SJSA1 (cell line): ENCODE measurements at regions not wholly inside any gene's neighbourhood (a gene's known extent, or its start where the extent isn't known, plus 50 kb on each side); places are given as distances from the start of the nearest gene placed in this dataset.

ENCODE experiments used
- DNase-seq, 2 experiments: peaks; one replicate each; pipeline ENCODE4 v3.0.0-alpha.2; 2015 to 2020; ENCODE audit warnings: low spot score in 2 of 2, low read depth in 1 of 2
- H3K27ac ChIP-seq: fragments of 250-450 bp; sonication (Bioruptor Pico); 2 replicates; pipeline ENCODE4 v1.5.1; 2020; ENCODE audit warnings: mild to moderate bottlenecking, moderate library complexity
- H3K27me3 ChIP-seq: fragments of 250-450 bp; sonication (Bioruptor Pico); replicated peaks from 2 replicates; pipeline ENCODE4 v1.5.1; 2020; ENCODE audit warnings: mild to moderate bottlenecking, moderate library complexity
- H3K36me3 ChIP-seq: fragments of 250-450 bp; sonication (Bioruptor Pico); 2 replicates; pipeline ENCODE4 v1.5.1; 2020; ENCODE audit warnings: mild to moderate bottlenecking
- H3K4me1 ChIP-seq: fragments of 250-450 bp; sonication (Bioruptor Pico); replicated peaks from 2 replicates; pipeline ENCODE4 v1.6.1; 2021; ENCODE audit warnings: mild to moderate bottlenecking
- H3K4me3 ChIP-seq: fragments of 250-450 bp; sonication (Bioruptor Pico); 2 replicates; pipeline ENCODE4 v1.5.1; 2020; ENCODE audit warnings: mild to moderate bottlenecking
- H3K9me3 ChIP-seq: fragments of 250-450 bp; sonication (Bioruptor Pico); replicated peaks from 2 replicates; pipeline ENCODE4 v1.5.1; 2020; ENCODE audit warnings: mild to moderate bottlenecking

- no peaks in the 10 kb centered on the region for H3K9me3 ChIP-seq
- no peak overlapping the region for H3K4me3 ChIP-seq
- no peak for DNase-seq
- no peaks in the 10 kb centered on the region for H3K36me3 ChIP-seq
- H3K27ac ChIP-seq, result no peak overlapping the region
- H3K4me1 ChIP-seq, result no peaks in the 10 kb centered on the region
- H3K27me3 ChIP-seq, result no peaks in the 10 kb centered on the region
These were observed 139.0 kb upstream of the PLEKHG7 start for GRCh38 chr12:92563819-92564218.

DNA sequence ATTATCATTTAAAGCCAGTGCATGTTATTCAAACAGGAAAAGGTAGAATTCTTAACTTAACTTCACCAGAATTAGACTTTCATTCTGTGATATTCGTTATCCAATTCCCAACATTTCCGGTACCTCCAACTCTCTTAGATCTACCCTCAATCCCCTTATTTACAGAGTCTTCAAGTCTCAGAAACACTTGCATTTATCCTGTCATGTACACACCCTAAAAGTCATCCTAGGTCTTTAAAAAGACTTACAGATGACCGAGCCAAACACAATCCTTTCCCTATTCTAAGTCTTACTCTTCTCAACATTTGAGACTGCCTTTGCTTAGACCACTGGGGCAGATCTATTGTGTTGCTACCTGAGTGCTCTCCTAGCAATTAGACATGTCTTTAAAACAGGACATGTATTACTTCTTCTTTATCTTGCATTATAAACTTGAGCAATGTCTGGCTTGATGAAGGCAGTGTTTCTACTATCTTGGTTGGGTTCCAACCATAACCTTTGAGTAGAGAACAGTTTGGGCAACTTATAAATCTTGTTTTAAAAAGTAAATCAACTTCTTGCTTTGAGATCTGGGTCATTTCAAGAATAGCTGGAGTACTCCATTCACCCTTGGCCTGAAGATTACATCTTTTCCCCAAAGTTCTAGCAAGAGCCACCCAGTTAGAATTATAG, 140.6 kb upstream of the PLEKHG7 start:
- no peak for DNase-seq
- Histone ChIP-seq H3K4me1 (no peaks in the 10 kb centered on the region), H3K9me3 (no peaks in the 10 kb centered on the region), H3K27me3 (no peaks in the 10 kb centered on the region), H3K4me3 (no peak overlapping the region), H3K27ac (no peak overlapping the region), H3K36me3 (no peaks in the 10 kb centered on the region)

DNA sequence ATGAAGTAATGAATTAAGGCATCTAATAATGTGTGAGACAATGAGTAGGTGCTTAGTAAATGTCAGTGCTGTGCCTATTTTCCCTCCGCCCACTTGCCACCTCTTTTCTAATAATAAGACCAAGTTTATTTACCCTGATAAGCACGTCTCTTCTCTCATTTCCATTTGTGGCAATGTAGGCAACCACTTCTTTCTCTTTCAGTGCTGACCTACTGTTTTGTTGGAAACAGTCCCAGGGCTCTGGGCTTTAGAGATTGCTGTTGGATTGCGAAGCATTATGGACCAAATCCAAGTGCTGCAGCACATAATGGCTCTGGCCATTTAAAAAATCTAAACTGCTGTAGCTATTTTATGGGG, 141.3 kb upstream of the PLEKHG7 start:
- Histone ChIP-seq H3K4me1 (no peaks in the 10 kb centered on the region), H3K27ac (no peak overlapping the region), H3K36me3 (no peaks in the 10 kb centered on the region), H3K9me3 (no peaks in the 10 kb centered on the region), H3K27me3 (no peaks in the 10 kb centered on the region), H3K4me3 (no peak overlapping the region)
- DNase-seq, result no peak

- no peaks in the 10 kb centered on the region for H3K36me3 ChIP-seq
- H3K27me3 ChIP-seq, result no peaks in the 10 kb centered on the region
- H3K4me1 ChIP-seq, result no peaks in the 10 kb centered on the region
- no peak overlapping the region for H3K27ac ChIP-seq
- DNase-seq, result no peak
- no peaks in the 10 kb centered on the region for H3K9me3 ChIP-seq
- no peak overlapping the region for H3K4me3 ChIP-seq
These were observed 141.9 kb upstream of the PLEKHG7 start for GRCh38 chr12:92560713-92561542.

DNA sequence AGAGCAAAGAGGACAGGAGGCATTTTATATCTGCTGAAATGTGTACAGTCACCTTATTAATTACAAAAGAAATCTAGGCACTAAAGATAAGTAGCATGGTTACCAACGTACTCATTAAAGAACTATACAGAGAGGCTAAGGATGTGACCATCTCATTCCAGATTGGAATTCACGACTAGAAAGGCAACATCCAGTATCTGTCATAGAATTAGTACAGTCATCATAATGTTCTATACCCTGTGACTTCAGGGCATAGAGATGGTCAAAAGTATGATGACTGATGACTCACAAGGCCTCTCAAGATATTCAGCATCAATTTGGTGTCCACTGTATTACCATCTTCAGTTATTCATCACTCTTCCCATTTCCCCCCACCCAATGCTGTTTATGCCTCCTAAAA, 144.0 kb upstream of the PLEKHG7 start:
- H3K27me3 ChIP-seq, result no peaks in the 10 kb centered on the region
- no peak overlapping the region for H3K4me3 ChIP-seq
- H3K27ac ChIP-seq, result no peak overlapping the region
- no peaks in the 10 kb centered on the region for H3K9me3 ChIP-seq
- peaks cover 7% of the 10 kb centered on the region; the same call in 1 of the 2 replicates for H3K4me1 ChIP-seq
- H3K36me3 ChIP-seq, result no peaks in the 10 kb centered on the region
- DNase-seq, result no peak

DNA sequence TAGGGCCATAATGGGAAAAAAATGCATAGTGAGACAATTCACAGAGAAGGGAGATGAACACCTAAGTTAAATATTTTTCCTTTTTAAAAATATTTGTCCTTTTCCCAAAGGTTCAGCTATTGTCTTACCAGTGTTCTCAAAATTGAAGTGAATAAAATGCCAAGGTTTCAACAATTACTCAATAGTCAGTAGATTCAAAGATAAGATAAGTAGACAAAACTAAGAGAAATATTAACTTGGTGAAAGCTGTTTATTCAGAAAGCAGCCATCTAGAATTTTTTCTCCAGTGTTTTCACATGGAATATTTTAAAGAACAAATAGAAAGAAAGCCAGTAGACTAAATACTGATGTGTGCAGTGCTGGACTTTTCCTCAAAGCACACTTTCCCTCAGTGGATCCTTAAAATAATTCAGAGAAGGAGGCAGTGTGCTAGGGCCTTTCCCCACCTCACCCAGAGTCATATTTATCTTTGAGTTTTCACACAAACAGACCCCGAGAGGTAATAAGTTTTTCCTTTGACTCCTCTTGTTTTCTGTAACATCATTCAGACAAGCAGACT, 144.5 kb upstream of the PLEKHG7 start:
- H3K9me3 ChIP-seq, result no peaks in the 10 kb centered on the region
- H3K4me3 ChIP-seq, result no peak overlapping the region
- H3K36me3 ChIP-seq, result no peaks in the 10 kb centered on the region
- H3K4me1 ChIP-seq, result peaks cover 7% of the 10 kb centered on the region; the same call in 1 of the 2 replicates
- no peaks in the 10 kb centered on the region for H3K27me3 ChIP-seq
- no peak for DNase-seq
- H3K27ac ChIP-seq, result no peak overlapping the region

DNA sequence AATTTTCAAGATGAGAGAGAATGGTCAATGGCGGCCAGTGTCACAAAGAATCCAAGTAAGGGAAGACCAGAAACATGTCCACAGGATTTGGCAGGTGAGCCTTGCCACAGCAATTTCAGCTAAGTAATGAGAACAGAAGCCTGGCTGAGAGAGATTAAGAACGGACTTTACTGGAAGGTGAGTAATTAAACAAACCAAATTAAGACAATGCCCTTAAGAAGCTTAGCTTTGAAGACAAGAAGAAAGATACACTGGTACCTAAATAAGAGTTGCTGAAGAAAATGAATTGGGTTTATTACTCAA, 145.4 kb upstream of the PLEKHG7 start:
- no peaks in the 10 kb centered on the region for H3K27me3 ChIP-seq
- H3K27ac ChIP-seq, result no peak overlapping the region
- H3K36me3 ChIP-seq, result no peaks in the 10 kb centered on the region
- DNase-seq, result no peak
- peaks cover 7% of the 10 kb centered on the region; the same call in 1 of the 2 replicates for H3K4me1 ChIP-seq
- no peak overlapping the region for H3K4me3 ChIP-seq
- no peaks in the 10 kb centered on the region for H3K9me3 ChIP-seq

DNA sequence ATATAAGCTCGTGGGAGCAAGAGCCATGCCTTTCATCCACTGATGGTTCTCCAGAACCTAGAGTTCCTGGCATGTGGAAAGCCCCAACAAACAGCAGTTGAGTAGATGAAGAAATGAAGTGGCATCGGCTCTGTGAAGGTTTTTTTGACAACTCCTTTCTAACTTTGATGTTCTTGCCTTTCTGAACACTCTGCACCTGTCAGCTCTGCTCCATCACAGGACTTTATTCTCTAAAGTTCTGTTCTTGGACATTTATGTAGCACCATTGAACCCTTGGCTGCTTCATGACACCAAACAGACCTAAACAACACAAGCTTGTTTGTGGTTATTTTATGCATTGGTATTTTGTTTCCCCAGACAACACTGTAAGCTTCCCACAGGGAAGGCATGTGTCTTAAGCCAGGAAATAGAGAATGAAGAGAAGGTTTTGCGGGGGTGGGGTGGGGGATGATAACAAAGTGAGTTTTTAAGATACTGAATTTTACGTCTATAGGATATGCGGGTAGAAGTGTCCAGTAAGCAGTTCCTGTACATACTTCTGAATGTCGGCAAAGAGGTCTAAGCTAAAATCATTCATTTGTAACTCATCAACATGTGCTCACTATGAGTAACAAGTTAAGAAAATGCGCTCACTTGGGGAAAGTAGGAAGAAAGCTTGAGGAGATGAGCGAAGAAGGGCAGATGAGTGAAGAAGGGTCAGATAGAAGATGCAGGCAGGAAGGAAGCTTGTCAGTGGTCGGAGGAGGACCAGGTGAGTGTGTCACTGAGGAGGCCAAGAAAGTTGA, 146.0 kb upstream of the PLEKHG7 start:
- no peak for DNase-seq
- Histone ChIP-seq H3K4me3 (no peak overlapping the region), H3K27me3 (no peaks in the 10 kb centered on the region), H3K4me1 (peaks cover 12% of the 10 kb centered on the region), H3K27ac (no peak overlapping the region), H3K36me3 (no peaks in the 10 kb centered on the region), H3K9me3 (no peaks in the 10 kb centered on the region)

DNA sequence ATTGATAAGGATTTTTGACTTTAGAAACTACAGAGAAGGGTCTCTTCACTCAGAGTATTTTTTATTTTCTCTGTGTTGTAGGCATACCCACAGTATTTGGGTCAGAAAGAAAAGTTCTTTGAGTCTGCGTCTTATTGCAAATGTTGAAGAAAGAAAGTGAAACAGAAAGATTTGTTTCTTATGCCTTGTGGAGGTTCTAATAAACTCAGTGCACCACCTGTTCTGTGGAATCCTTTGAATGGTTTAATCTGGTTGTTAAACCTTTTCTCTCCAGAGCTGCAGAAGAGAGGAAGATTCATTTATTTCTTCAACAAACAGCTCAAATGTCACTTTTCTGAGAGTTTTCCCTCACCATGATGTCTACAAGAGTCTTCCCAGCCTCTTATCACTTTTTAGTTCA, 146.6 kb upstream of the PLEKHG7 start:
- no peak for DNase-seq
- no peaks in the 10 kb centered on the region for H3K27me3 ChIP-seq
- H3K4me3 ChIP-seq, result no peak overlapping the region
- no peak overlapping the region for H3K27ac ChIP-seq
- H3K36me3 ChIP-seq, result no peaks in the 10 kb centered on the region
- no peaks in the 10 kb centered on the region for H3K9me3 ChIP-seq
- peaks cover 15% of the 10 kb centered on the region for H3K4me1 ChIP-seq

GRCh38 chr12:92554158-92555073, 148.4 kb upstream of the PLEKHG7 start:
- no peak for DNase-seq
- H3K27ac ChIP-seq, result no peak overlapping the region

DNA sequence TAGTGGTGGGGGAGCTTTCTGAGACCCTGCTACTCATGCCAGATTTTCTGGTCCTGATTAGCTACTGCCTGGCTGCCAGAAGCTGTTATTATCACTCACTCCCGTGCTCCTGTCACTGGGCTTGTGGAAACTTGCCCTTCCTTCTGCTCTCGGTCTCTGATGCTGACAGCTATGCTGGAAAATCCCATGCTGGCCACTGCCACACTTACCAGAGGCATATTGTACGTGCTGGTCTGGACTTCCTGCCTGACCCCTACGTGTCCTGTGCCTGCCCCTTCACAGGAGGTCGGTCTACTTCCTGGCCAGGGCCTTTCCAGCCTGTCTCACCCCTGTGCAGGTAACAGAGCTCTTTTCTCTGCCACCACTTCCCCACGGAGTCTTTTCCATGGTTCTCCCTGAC, 149.4 kb upstream of the PLEKHG7 start:
- no peaks in the 10 kb centered on the region for H3K9me3 ChIP-seq
- H3K36me3 ChIP-seq, result no peaks in the 10 kb centered on the region
- H3K4me1 ChIP-seq, result peaks cover 15% of the 10 kb centered on the region
- H3K27me3 ChIP-seq, result no peaks in the 10 kb centered on the region
- H3K4me3 ChIP-seq, result no peak overlapping the region
- H3K27ac ChIP-seq, result no peak overlapping the region
- no peak for DNase-seq

More at GRCh38 chr12:92554158-92555073, 148.4 kb upstream of the PLEKHG7 start:
- Histone ChIP-seq H3K9me3 (no peaks in the 10 kb centered on the region), H3K36me3 (no peaks in the 10 kb centered on the region), H3K27me3 (no peaks in the 10 kb centered on the region), H3K4me1 (peaks cover 15% of the 10 kb centered on the region), H3K4me3 (no peak overlapping the region)

DNA sequence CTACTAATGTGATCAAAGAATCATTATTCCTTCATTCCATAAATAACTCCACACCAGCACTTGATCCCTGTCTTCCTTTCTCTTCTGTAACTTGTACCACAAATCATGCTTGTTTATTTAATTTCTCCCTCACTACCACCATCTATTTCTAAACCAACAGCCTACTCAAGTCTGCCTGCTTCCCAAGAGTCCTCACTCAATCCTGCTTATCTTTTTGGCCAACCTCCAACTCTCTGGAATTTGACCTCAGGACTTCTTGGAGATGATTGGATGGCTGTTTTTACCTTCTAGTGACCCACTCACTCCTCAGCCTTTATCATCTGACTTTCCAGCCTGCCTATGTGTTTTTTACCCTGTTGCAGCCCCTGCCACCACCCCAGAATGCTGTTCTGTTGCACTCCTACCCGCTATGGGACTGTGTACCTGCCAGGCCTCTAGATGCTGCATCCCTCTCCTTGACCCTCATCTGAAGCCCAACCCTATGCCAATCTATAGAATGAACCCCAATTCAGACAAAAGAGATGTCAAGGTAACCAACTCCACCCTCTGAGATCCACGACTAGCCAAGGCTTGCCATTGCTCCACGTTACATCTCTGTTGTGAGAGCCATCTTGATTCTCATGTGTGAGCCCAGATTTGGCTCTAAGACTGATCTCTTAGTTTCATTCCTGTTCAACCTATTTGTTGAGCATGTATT, 150.2 kb upstream of the PLEKHG7 start:
- DNase-seq, result no peak
- Histone ChIP-seq H3K27me3 (no peaks in the 10 kb centered on the region), H3K4me1 (peaks cover 15% of the 10 kb centered on the region)

More for the DNA sequence above, 150.2 kb upstream of the PLEKHG7 start:
- H3K9me3 ChIP-seq, result no peaks in the 10 kb centered on the region
- no peak overlapping the region for H3K4me3 ChIP-seq
- no peaks in the 10 kb centered on the region for H3K36me3 ChIP-seq
- no peak overlapping the region for H3K27ac ChIP-seq
